ENCODE measurements at regions not wholly inside any gene's neighbourhood (a gene's known extent, or its start where the extent isn't known, plus 50 kb on each side); places are given as distances from the start of the nearest gene placed in this dataset.
"Not testable (repeated sequence)": the region's sequence is repeated elsewhere in the genome, so short reads cannot be mapped to it uniquely, and the experiment has no call there.

DNA sequence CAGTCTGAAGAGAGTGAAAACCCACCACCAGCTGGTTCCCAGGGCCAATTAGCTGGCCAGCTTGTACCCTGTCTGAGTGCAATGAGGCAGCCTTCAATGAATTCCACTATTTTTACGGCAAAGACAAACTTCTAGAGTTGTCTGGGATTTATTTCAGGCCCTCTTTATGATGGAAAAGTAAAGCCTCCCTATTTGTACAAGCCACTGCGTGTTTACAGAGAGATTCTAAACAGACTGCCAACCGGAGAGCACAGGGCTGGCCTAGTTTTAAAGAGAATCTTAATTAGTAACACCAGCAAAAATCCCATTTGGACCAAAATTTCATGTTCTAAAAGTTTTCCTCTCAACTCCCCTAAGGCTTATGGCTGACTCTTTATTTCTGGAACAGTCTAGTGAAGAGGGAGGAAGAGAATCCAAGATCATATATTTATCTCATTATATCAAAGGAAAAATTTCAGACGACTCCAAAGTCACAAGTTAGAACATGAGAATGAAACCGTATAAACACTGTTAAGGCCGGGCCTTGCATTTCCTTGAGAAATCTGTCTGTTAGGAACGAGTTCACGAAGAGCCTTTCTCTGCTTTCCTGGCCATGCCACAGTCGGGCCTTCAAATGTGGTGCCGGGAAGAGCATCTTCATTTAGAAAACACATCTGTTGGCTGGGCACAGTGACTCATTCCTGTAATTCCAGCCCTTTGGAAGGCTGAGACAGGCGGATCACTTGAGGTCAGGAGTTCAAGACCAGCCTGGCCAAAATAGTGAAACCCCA is 724.6 kb upstream of the NRP1 start:
- in situ Hi-C loops (cut with HindIII; ENCODE audit: low pct_unique_long_range_greater_than_20kb, low sequenced_read_pairs): no loop called here
- DNase-seq (ENCODE audit: low read depth): no peak

DNA sequence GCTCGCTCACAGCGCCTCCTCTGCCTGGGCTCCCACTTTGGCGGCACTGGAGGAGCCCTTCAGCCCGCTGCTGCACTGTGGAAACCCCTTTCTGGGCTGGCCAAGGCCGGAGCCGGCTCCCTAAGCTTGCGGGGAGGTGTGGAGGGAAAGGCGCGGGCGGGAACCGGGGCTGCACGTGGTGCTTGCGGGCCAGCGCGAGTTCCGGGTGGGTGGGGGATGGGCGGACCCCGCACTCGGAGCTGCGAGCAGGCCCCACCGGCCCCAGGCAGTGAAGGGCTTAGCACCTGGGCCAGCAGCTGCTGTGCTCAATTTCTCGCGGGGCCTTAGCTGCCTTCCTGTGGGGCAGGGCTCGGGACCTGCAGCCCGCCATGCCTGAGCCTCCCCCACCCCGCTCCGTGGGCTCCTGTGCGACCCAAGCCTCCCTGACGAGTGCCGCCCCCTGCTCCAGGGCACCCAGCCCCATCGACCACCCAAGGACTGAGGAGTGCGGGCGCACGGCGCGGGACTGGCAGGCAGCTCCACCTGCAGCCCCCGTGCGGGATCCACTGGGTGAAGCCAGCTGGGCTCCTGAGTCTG is 721.0 kb upstream of the NRP1 start:
- in situ Hi-C loops (cut with HindIII; ENCODE audit: low pct_unique_long_range_greater_than_20kb, low sequenced_read_pairs); DNase-seq (ENCODE audit: low read depth): not testable (repeated sequence)

DNA sequence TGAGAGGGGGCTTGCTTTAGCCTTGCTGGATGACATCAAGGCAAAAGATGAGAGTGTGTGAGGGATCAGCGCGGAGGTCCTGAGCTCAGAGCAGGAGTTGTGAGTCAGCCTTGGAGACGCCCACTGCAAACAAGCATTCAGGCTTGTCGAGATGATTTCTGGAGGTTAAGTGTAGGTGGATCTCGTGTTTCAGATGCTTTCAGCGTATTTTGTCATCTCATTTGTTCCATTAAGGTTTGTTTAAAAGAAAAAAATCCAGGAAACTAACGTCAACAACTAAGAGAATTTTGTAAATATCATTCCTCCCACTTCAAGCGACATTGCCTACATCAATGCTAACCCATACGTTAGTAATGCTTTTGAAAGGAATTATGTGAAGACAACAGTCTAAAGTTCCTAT is 715.4 kb upstream of the NRP1 start:
- in situ Hi-C loops (cut with HindIII; ENCODE audit: low pct_unique_long_range_greater_than_20kb, low sequenced_read_pairs): no loop called here
- DNase-seq (ENCODE audit: low read depth): peak; percentile 4

DNA sequence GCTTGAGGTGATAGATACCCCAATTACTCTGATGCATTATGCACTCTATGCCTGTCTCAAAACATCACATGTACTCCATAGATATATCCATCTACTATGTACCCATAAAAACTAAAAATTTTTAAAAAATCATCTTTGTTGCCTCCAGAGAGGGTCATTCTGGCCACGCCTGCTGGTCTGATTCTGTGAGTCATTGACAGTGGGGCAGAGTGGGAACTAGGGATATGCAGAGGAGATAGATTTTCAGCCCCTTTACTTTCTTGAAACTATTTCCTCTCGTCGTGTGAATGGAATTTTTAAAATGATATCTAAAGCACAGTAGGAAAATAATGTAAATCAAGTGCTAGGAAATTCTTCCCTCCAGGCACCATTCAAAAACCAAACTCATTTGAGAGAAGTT is 715.0 kb upstream of the NRP1 start:
- DNase-seq (ENCODE audit: low read depth): no peak
- in situ Hi-C loops (cut with HindIII; ENCODE audit: low pct_unique_long_range_greater_than_20kb, low sequenced_read_pairs): no loop called here

DNA sequence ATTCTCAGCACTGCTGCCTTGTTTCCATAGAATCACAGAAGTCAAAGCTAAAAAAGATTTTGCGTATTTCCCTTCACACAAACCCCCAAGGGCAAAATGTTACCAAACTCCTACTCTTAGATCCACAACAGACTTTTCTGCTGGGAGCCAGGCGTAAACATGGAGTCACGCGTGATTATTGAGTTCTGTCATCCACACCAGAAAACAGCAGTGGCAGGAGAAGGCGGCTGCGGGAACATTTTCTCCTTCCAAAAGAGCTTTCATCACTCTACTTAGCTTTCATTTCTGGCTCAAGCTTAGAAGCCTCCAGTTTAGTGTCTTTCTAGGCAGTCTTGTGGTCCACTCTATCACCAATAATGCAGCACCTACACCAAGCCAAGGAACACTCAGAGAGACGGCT is 712.9 kb upstream of the NRP1 start:
- DNase-seq (ENCODE audit: low read depth): no peak
- in situ Hi-C loops (cut with HindIII; ENCODE audit: low pct_unique_long_range_greater_than_20kb, low sequenced_read_pairs): no loop called here

DNA sequence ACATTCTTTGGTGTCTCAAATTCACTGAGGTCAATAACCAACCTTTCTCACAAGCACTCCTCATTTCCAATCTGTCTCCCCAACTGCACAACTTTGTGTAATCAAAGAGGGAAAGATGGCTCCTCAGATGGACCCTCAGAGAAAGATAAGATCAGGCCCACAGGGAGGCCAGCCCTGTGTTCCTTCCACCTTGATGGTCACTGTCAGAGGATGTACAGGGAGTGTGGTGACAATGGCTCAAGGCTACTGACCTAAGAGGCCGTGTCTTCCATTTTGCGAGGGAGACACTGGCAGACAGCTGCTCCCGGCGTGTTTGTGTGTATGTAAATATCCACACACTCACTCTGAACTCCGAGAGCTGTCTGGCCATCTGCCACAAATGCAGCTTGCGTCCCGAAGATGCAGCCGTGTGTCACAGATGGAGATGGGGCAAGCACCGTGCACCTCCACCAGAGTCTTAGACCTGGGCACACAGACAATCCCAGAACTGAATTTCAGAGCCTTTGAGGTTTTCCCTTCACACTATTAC is 712.1 kb upstream of the NRP1 start:
- no peak for DNase-seq (ENCODE audit: low read depth)
- in situ Hi-C loops (cut with HindIII; ENCODE audit: low pct_unique_long_range_greater_than_20kb, low sequenced_read_pairs): no loop called here

DNA sequence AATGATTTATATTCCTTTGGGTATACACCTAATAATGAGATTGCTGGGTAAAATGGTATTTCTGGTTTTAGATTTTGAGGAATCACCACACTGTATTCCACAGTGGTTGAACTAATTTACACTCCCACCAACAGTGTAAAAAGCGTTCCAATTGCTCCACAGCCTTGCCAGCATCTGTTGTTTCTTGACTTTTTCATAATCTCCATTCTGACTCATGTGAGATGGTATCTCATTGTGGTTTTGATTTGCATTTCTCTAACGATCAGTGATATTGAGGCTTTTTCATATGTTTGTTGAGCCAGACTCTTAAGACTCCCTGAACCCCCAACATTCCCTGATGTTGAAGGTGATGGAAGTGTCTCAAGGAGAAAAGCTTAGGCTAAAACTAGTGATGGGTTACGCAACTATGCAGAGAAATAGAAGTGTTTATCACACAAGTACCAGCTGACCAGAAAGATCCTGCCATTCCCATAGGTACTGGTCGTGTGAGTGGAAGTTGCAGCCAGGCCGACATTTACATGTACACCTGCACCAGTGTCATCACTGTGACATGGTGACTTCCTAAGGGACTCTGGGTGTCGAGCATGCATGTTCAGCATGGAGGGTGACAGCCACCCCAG is 711.2 kb upstream of the NRP1 start:
- in situ Hi-C loops (cut with HindIII; ENCODE audit: low pct_unique_long_range_greater_than_20kb, low sequenced_read_pairs): no loop called here
- no peak for DNase-seq (ENCODE audit: low read depth)

DNA sequence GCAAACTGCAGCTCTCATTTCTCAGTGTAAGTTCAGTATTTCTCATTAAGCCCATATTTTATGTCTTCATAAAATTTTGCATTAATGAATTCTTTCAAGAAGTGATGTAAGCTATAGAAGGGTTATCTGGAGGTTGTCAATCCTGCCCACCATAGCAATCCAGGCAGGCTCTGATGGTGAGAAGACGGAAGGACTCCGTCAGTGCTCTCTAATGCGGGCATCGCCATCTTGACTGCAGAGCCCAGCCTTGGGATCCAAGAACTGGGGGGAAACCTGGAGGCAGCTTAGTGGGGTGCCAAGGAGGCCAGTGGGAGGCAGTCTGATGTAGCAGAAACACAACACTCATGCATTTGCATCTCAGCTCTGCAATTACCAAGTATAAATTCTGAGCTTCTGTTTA is 707.4 kb upstream of the NRP1 start:
- in situ Hi-C loops (cut with HindIII; ENCODE audit: low pct_unique_long_range_greater_than_20kb, low sequenced_read_pairs): no loop called here
- no peak for DNase-seq (ENCODE audit: low read depth)

DNA sequence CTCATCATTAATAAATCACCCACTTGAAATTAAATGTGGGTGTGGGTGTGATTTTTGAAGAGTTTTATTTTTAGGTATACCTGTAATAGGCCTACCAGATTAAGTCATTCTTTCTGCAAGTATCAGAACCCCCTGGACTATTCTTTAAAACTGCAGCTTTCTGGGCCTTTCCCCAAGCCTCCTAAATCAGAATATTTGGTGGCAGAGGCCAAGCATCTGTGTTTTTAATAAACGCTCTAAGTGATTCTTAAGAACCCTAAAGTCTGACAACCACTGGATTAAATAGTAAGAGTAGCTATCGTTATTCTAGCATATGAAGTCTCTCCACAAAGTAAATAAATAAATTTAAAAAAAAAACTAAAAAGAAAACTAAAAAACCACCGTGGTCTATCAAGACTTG is 703.0 kb upstream of the NRP1 start:
- in situ Hi-C loops (cut with HindIII; ENCODE audit: low pct_unique_long_range_greater_than_20kb, low sequenced_read_pairs): no loop called here
- DNase-seq (ENCODE audit: low read depth): no peak

DNA sequence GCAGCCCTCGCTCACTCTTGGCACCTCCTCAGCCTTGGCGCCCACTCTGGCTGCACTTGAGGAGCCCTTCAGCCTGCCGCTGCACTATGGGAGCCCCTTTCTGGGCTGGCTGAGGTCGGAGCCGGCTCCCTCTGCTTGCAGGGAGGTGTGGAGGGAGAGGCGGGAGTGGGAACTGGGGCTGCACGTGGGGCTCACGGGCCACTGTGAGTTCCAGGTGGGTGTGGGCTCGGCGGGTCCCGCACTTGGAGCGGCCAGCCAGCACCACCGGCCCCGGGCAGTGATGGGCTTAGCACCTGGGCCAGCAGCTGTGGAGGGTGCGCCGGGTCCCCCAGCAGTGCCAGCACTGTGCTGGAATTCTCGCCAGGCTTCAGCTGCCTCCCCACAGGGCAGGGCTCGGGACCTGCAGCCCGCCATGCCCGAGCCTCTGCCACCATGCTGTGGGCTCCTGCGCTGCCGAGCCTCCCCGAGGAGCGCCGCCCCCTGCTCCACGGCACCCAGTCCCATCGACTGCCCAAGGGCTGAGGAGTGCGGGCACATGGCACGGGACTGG is 700.8 kb upstream of the NRP1 start:
- in situ Hi-C loops (cut with HindIII; ENCODE audit: low pct_unique_long_range_greater_than_20kb, low sequenced_read_pairs); DNase-seq (ENCODE audit: low read depth): not testable (repeated sequence)

DNA sequence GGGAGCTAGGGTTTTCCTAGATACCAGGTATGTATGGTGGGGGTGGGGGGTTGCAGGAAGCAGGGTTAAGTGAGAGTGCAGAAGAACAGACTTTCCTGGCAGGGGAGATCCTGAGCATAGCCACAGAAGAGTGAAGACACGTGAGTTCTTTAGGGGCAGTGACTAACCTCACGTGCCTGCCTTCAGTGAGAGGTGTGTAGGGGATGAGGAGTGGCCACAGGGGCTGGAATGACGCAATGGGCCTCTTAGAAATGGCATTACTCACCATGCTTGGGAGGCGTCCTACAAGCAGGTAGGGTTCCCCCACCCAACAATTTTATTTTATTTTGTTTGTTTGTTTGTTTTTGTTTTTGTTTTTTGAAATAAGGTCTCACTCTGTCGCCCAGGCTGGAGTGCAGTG is 698.6 kb upstream of the NRP1 start:
- DNase-seq (ENCODE audit: low read depth): no peak

DNA sequence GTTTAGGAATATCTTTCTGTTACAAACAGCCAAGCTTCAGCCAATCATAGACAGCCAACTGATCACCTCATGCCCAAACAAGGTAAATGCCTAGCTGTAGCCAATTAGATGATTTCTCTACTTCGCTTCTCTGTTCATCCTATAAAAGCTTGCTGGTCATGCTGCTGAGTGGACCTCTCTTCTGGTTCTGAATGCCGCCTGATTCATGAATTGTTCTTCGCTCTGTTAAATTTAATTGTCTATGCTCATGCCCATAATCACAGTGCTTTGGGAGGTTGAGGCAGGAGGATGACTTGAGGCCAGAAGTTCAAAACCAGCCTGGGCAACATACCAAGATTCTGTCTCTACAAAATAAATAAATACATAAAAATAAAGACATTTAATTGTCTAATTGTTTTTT is 698.1 kb upstream of the NRP1 start:
- in situ Hi-C loops (cut with HindIII; ENCODE audit: low pct_unique_long_range_greater_than_20kb, low sequenced_read_pairs): no loop called here
- no peak for DNase-seq (ENCODE audit: low read depth)

More for the DNA sequence above, 698.6 kb upstream of the NRP1 start:
- in situ Hi-C loops (cut with HindIII; ENCODE audit: low pct_unique_long_range_greater_than_20kb, low sequenced_read_pairs): no loop called here

DNA sequence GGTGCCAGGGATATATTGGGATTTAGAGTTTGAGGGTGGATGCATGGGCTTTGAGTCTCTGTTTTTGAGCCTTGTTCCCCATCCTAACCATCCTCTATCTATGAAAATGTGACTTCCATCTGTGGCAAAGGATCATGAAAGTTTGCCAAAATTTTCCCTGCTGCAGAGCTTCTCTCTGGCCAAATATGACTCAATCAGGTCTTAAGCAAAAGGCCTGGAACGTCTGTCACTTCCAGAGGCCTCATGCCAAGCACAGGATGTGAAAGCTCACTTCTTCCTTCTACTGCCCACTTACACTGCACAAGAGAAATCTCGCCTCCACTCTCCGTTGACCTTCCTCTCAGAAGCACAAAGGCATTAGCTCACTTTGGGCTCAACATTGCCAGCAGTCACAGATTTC is 696.9 kb upstream of the NRP1 start:
- DNase-seq (ENCODE audit: low read depth): no peak
- in situ Hi-C loops (cut with HindIII; ENCODE audit: low pct_unique_long_range_greater_than_20kb, low sequenced_read_pairs): no loop called here

DNA sequence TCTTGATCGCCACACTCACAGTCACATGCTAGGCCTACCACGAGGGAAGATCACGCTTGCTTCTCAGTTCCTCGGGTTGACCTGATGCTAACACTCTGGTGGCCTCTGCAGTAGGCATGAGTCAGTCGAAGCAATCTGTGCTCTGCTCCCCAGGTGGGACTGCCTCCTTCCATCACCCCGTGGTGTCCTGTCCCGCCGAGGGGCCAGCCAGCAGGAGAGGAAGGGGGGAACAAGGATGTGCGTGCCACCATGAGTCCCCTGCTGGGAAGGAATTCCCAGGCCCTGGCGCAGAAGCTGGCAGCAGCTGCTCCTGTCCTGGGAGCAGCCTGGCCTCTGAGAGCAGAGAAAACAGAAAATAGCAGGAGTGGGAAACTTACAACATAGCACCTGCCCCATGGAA is 695.0 kb upstream of the NRP1 start:
- no peak for DNase-seq (ENCODE audit: low read depth)
- in situ Hi-C loops (cut with HindIII; ENCODE audit: low pct_unique_long_range_greater_than_20kb, low sequenced_read_pairs): no loop called here

DNA sequence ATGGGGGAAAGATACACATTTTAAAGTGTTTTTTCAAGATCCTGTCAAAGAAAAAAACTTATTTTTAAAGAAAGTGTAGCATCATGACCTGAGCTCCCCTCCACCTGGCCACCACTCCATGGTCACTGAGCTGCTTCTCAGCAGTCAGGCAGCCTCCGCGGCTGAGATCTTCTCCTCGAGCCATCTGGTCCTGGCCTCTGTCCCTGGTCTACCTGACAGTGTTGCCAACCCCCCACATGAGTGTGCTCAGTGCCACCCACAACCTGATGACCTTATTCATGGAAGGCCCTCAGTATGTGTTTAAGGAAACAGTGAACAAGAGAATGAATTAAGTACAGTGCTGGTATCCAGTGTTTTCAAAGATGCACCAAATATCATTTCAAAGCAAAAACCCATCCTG is 694.5 kb upstream of the NRP1 start:
- no peak for DNase-seq (ENCODE audit: low read depth)
- in situ Hi-C loops (cut with HindIII; ENCODE audit: low pct_unique_long_range_greater_than_20kb, low sequenced_read_pairs): no loop called here

DNA sequence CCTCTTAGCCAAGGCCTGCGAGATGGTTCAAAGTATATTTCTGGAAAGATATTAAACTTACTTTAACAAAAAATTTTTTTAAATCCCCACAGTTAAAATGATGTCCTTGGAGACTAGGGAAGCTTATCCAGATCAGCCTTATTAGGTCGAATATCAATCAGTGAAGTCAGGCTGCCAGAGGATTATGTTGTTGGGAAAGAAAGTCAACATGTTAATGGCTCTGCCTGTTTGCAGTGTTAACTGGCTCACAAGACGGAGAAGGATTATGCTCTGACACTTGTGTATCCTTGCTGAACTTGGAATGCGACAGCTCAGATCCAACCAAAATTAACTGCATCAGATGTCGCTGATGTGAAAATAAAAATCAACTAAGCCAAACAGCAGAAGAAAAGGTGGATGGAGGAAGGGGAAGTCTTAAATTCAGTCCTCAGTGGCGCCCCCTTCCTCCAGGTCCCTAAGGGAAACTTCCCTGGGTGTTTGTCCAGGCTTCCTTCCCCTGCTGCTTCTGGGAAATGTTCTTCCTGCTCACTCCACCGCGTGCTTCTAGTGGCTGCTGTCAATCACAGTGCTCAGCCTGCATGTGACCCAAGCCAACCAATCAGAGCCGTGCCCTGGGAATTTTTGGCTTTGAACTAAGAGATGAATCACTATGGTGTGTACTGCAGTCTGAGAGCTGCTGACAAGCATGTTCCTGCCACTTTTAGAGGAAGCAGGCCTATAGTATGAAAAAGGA is 690.4 kb upstream of the NRP1 start:
- in situ Hi-C loops (cut with HindIII; ENCODE audit: low pct_unique_long_range_greater_than_20kb, low sequenced_read_pairs): no loop called here
- DNase-seq (ENCODE audit: low read depth): peak; percentile 8

DNA sequence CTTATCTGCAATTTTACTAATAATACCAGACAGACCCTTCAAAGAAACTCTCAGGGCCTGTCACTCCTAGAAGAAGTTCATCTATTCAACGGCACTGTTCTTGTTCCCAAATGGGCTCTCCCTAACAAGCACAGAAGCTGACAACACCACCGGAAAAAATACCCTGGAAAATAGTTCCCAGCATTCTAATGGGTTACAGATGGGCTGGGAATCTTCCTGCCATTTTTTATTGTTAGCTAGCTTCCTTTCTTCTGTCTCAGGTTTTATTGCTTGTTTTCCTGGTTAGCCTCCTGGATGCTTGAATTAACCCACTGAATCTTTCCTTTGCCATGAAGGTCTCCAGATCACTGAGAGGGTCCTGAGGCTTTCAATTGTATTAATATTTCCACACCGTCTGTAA is 689.8 kb upstream of the NRP1 start:
- DNase-seq (ENCODE audit: low read depth): no peak
- in situ Hi-C loops (cut with HindIII; ENCODE audit: low pct_unique_long_range_greater_than_20kb, low sequenced_read_pairs): no loop called here

DNA sequence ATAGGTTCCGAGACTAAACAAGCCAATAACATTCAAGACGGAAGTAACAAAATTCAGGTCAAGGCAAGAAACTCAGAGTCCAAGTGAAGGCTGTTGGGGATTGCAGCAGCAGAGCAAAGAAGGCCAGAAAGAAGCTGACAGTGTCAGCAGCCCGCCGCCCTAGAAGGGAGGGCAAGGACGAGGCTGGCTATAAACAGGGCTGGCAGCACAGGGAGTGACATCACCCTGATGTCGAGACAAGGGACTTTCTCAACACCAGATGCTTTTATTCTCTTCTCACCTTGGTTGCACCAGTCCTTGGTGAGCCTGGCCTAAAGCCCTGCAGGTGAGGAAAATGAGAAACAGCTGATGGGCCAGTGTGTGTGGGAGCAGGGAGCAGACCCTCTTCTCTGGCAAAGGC is 687.7 kb upstream of the NRP1 start:
- DNase-seq (ENCODE audit: low read depth): no peak
- in situ Hi-C loops (cut with HindIII; ENCODE audit: low pct_unique_long_range_greater_than_20kb, low sequenced_read_pairs): no loop called here

DNA sequence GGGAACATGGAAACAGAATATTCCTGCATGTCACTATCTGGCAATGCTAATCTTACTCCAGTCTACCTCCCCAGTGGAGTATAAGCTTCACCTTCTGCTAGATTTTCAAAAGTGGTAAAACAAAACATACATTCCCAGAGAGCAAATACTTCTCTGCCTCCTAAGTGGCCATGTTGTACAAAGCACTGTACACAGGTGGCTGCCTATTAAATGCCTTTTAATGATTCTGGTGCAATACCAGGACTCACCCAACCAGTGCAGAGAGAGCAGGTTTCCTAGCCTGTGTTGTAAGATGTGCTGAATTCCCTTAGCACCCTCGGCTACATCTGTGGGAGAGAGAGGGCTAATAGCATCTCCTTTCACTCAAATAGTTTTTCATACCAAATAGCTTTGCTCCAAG is 684.3 kb upstream of the NRP1 start:
- no peak for DNase-seq (ENCODE audit: low read depth)
- in situ Hi-C loops (cut with HindIII; ENCODE audit: low pct_unique_long_range_greater_than_20kb, low sequenced_read_pairs): no loop called here

Measured in Caki2 (cell line).